ENCODE measurements at regions not wholly inside any gene's neighbourhood (a gene's known extent, or its start where the extent isn't known, plus 50 kb on each side); places are given as distances from the start of the nearest gene placed in this dataset.

DNA sequence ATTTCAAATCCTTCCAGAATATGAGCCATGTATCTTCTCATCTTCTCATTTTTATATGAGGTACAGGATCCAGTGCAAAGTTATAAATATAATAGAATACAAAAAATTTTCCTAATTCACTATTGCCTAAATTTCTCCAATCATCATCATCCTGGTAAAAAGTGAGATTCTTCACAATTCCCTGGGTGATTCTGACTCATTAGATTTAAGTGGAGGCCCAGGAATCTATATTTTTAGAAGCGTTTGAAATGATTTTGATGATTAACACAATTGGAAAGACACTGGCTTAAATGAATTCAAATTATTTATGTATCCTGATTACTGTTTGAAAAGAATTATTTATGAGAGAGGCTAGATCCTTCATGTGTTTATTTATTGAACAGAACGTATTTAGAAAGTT is 380.3 kb upstream of the PDE3A start:
- TF ChIP-seq, protein P1, sequence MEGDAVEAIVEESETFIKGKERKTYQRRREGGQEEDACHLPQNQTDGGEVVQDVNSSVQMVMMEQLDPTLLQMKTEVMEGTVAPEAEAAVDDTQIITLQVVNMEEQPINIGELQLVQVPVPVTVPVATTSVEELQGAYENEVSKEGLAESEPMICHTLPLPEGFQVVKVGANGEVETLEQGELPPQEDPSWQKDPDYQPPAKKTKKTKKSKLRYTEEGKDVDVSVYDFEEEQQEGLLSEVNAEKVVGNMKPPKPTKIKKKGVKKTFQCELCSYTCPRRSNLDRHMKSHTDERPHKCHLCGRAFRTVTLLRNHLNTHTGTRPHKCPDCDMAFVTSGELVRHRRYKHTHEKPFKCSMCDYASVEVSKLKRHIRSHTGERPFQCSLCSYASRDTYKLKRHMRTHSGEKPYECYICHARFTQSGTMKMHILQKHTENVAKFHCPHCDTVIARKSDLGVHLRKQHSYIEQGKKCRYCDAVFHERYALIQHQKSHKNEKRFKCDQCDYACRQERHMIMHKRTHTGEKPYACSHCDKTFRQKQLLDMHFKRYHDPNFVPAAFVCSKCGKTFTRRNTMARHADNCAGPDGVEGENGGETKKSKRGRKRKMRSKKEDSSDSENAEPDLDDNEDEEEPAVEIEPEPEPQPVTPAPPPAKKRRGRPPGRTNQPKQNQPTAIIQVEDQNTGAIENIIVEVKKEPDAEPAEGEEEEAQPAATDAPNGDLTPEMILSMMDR (IDR thresholded peaks at IDR 0.05), result no peak
- no peak for TF ChIP-seq EZH2 (IDR thresholded peaks at IDR 0.05; ENCODE audit: borderline replicate concordance, insufficient read depth, low read depth, low read length, poor library complexity, severe bottlenecking)

All from B cell (primary cell).